Posterior cingulate gyrus (tissue), 11 donors: ENCODE measurements at regions not wholly inside any gene's neighbourhood (a gene's known extent, or its start where the extent isn't known, plus 50 kb on each side); places are given as distances from the start of the nearest gene placed in this dataset.
A peak's percentile ranks its signal among the peaks of the same experiment; 100 is the strongest.

Source experiments
- DNase-seq, 10 donors: peaks; one replicate each; pipeline versions ENCODE4 v3.0.0 to v3.0.0-alpha.2; 2020 to 2021; ENCODE audit warnings: mixed read lengths in 3 of 10
- intact Hi-C: fragments of 100-400 bp; cut with DNase I; formaldehyde crosslinking; loops from one replicate; pipeline ENCODE4 v1.15.1; 2023

DNA sequence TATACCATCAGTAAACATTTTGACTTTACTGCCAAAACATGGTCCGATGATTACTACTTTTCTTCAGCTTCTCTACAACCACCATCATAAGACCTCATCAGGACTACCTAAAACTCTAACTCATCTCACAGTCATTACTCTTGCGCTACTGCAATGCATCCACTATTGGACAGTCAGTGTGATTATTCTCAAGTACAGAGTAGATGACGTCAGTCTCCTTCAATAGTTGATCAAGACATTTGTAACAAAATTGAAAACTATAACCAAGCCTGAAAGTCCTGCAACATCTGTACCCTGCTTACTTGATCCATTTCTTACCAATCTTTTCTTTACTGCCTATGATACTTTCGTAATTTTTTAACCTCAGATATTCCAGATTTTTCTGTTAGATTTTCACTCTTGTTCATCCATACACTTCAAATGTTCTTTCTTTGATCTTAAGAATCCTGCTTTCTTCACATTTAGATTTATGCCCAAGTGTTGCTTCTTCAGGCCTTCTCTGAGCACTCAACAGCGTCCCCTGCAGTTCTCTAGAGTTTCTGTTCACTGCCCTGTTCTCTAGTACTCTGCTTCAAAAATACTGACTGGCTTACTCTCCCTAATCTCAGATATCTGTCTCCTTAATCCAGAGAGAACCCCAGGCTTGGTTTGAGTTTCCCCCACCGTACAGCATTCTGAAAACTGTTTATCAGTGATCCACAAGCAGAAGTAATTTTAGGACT lies 1517.6 kb downstream of the STIM2 start:
- intact Hi-C loops: no loop called here
- DNase-seq: no peak

GRCh38 chr4:28385801-28386200 lies 1525.2 kb downstream of the STIM2 start:
- DNase-seq: no peak
- intact Hi-C loops: no loop called here

- no peak for DNase-seq
- intact Hi-C loops: no loop called here
Measured at GRCh38 chr4:28386776-28387175, 1526.1 kb downstream of the STIM2 start.

DNA sequence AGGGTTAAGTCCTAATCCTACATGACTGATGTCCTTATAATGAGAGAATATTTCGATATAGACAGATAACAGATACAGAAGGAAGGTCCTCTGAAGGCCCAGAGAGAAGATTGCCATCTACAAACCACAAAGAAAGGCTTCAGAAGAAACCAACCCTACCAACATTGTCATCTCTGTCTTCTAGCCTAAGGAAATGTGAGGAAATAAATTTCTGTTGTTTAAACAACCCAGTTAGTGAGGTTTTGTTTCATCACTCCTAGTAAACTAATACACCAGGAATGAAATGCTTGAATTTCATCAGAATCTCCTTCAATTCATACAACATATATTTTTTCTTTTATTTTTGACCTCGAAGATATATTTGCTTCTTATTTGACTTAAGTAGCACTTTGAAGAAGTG lies 1527.8 kb downstream of the STIM2 start:
- intact Hi-C loops: no loop called here
- DNase-seq: no peak

- intact Hi-C loops: no loop called here
- no peak for DNase-seq
Measured at GRCh38 chr4:28391877-28392276, 1531.2 kb downstream of the STIM2 start.

GRCh38 chr4:28402751-28403150 lies 1542.1 kb downstream of the STIM2 start:
- intact Hi-C loops: no loop called here
- no peak for DNase-seq

GRCh38 chr4:28421221-28421620 lies 1560.6 kb downstream of the STIM2 start:
- intact Hi-C loops: no loop called here
- DNase-seq: no peak

- intact Hi-C loops: no loop called here
Measured at GRCh38 chr4:28426251-28426650, 1565.6 kb downstream of the STIM2 start.

GRCh38 chr4:28427306-28428085 lies 1566.9 kb downstream of the STIM2 start:
- intact Hi-C loops: no loop called here
- DNase-seq: no peak

More at GRCh38 chr4:28426251-28426650, 1565.6 kb downstream of the STIM2 start:
- no peak for DNase-seq

DNA sequence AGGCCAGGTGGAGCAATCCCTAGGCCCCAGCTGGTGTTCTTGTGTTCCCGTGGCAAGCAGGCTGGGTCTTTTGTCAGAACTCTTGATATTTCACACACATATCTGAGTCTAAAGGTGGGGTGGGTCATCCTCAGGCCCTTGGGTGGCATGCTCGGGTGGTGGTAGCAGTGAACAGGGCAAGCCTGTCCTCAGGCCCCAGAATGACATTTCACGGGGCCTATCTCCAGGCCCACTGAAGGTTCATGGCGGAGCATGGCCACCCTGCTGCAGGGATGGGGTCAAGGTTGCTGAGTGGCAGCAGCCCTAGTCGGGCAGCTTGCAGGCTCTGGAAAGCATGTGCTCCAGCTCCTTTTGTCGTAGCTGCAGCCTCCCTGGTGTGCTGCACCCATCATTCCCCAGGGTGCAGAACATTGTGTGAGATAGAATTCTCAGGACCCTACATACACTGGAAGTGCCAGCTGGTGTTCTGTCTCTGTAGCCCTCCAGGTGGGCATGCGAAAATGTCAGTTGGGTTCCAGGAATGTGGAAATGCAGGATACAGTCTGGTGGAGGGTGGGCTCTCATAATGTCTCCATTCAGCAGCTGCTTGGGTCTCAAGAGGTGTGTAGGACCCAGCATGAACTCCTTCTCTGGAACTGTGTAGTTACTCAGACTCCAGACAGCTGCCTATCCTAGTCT lies 1571.8 kb downstream of the STIM2 start:
- intact Hi-C loops: no loop called here
- DNase-seq: no peak

DNA sequence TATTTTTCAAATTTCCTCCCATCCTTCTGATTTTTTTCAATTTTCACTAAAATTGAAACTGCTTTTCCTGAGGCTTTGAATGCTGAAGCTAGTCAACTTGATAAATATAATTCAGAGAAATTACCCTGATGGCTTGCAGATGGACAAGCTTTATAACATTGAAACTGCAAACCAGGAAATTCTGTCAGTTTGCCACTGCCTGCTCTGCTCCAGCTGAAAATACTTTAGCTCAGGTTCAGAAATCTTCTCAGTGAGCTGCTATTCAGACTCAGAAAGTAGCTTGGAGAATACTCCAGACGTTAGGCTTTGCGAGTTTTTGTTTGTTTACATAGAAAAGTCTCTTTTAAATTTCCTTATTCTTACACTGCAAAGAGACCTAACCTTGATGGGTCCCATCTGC lies 1574.7 kb downstream of the STIM2 start:
- no peak for DNase-seq
- intact Hi-C loops: no loop called here

DNA sequence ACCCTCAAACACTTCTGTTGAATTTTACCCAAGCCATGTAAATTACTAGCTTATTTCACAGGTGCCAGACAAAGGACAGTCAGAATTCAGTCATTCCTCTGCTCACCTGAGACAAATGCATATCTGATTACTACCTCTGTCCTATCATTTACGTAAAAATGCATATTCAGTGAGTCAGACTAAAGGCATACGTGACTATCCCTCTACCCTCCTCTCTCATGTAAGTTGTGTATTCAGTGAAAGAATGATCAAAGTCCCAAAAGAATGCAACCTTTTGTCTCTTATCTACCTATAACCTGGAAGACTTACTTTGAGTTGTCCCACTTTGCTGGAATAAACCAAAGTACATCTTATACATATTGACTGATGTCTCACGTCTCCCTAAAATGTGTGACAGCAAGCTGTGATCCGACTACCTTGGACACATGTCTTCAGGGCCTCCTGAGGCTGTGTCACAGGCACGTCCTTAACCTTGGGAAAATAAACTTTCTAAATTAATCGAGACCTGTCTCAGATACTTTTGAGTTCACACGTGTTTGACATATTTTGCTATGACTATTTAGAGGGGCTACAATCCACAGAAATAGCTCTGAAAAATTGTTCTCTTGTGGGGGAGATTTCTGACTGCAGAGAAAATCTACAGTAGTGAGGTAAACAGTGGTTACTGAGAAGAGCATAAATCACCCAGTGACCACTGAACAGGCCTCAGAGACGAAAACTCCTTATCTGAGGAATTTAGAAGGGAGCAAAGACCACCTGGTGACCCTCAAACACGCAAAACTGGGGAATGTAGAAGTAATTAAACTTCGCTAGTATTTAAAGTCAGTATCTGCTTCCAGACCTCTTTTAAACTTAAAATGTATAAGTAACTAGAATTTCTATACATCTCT lies 1575.8 kb downstream of the STIM2 start:
- intact Hi-C loops: no loop called here
- DNase-seq: no peak

GRCh38 chr4:28443371-28443770 lies 1582.7 kb downstream of the STIM2 start:
- intact Hi-C loops: no loop called here
- no peak for DNase-seq

DNA sequence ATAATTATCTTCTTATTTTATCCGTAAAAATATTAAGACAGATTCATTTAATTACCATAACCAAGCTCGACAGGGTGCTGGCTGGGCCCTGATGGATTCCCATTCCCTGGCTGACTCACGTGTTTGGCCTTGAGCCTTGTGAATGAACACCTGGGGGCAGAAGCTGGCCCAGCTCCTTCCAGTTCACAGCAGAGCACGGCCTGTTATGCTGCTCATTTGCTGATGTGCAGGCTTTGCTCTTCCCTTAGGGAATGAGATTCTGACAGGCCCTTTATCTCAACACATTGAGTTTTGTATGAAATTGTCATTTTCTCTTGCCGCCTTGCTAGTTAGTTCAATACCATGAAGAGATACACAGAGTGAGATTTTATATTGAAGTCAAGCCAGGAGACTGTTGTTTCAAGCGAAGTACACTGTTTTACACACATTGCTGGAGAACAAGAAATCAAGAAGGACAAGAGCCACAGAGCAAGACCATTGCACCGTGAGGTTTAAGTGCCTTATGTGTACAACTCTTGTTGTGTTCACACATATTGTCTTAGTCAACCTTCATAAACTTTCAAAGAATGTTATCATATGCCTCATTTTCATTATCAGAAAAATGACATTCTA lies 1583.3 kb downstream of the STIM2 start:
- peak in 4 of 10 donors; percentile 8 to 49 (median 26) for DNase-seq
- intact Hi-C loops: no loop called here

DNA sequence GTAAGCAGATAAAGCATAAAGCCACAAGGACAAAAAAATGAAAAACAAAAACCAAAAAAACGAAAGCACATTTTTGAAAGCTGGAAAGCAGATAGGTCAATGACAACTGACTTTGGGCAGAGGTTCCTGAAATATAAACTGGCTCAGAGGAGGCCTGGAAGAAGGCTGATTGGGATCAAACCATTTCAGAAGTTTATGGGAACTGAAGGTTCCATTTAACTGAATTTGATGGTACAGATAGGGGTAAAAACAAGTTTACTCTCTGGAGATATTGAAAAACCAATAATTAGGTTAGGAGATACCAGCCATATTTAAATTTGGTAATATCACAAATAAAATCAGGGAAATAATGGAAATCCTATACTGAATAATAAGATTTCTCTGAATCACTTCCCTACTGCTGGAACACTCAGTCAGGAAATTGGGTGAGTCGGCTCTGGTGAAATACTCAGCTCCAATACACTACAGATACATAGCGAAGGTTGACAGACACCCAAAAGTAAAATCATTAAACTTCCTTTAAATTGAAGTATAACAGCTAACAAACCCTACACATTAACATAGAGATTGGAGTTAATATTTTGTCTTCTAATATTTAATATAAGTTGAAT lies 1584.3 kb downstream of the STIM2 start:
- intact Hi-C loops: no loop called here
- DNase-seq: no peak

- intact Hi-C loops: no loop called here
- no peak for DNase-seq
Measured at GRCh38 chr4:28449085-28449484, 1588.4 kb downstream of the STIM2 start.

DNA sequence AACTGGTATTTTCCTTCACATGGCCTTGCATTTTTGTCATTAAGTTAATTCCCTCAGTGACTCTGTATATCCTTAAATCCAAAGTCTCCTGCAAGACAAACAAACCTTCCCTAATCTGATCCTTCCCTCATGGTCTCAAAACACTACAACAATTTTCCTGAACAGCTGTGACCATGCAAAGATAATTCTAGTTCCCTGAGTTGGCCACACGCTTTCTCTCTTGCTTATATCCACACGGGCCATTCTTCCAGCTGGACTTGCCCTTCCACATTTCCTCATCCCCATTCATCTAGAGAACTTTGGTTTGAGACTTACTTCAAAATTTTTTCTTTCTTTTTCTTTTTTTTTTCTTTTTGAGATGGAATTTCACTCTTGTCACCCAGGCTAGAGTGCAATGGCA lies 1590.7 kb downstream of the STIM2 start:
- intact Hi-C loops: no loop called here
- DNase-seq: no peak

DNA sequence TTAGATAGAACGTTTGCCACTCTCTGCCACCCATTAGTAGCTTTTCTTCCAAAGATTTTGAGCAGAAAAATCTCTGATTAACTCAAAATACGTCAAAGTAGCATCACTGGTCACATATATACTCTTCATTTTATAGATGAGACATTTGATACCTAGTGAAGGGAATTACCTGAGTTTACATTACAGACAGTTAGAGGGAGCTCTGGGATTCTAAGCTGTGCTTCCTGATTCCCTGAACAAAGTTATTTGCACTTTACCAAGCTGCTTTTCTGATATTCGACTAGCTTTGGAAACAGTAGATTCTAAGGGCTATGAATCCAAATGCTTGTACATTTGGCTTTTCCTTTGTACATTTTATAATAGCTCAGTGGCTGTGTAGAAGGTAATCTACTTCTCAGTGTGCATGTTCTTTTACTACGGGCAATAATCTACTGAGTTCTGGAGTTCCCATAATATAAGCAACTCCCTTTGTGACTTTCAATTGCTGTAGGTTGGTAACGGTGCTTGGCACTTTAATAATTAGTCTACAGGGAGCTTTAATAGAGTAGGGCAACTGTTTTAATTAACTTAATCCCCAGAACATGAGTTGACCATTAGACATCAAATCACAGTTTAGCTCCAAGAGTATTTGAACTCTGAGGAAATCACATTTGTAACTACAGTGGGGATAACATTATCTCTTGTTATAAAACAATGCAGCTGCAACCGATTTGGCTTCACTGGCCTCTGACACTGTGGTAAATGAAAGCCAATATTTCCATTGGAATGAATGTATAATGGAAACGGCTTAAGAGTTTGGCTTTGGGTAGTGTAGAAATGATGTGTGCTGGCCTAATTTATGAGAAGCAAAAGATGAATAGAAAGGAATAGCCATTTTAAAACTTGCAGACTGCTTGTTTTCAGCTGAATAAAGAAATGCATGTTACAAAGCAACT lies 1602.4 kb downstream of the STIM2 start:
- no peak for DNase-seq
- intact Hi-C loops: no loop called here

DNA sequence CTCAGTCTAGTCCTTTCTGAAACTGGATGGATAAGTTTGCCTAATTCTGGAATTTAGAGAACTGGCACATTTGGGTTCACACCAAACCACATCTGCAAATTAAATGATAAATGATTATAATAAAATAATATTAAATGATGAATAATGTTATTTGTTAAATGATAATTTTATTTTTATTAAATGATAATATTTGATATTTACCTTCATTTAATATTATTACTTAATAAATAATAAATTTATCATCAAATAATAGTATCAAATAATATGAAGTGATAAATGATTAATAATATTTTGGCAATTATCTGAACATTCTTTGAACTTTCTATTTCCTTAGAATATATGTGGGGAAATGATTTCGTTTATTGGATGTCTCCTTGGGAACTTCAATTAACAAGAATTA lies 1604.2 kb downstream of the STIM2 start:
- intact Hi-C loops: no loop called here
- DNase-seq: no peak
